ENCODE measurements at regions not wholly inside any gene's neighbourhood (a gene's known extent, or its start where the extent isn't known, plus 50 kb on each side); places are given as distances from the start of the nearest gene placed in this dataset.

- Histone ChIP-seq H3K36me3 (ENCODE audit: insufficient read depth) (no peaks in the 10 kb centered on the region; the same call in 1 of the 2 replicates), H3K4me2 (no peak overlapping the region), H2AFZ (no peak overlapping the region), H3K9me2 (ENCODE audit: insufficient read depth) (no peaks in the 10 kb centered on the region), H3K27ac (ENCODE audit: low read depth) (no peak overlapping the region), H3K27me3 (ENCODE audit: insufficient read depth) (no peaks in the 10 kb centered on the region), H3K4me1 (ENCODE audit: insufficient read depth) (no peaks in the 10 kb centered on the region), H4K20me1 (replicated peaks; ENCODE audit: insufficient read depth) (no peaks in the 10 kb centered on the region), H3K4me3 (no peak overlapping the region), H3F3A (replicated peaks; ENCODE audit: low read depth) (no peaks in the 10 kb centered on the region), H3K79me2 (replicated peaks; ENCODE audit: insufficient read depth) (no peaks in the 10 kb centered on the region)
- H3K27me3 Mint-ChIP-seq (ENCODE audit: insufficient read depth, low read depth, poor library complexity) = peaks cover 5% of the 10 kb centered on the region
- peaks cover 6% of the 10 kb centered on the region; the same call in 2 of the 3 replicates for H3K9me3 Mint-ChIP-seq
- TF ChIP-seq CTCF (conservative IDR thresholded peaks at IDR 0.05; ENCODE audit: low read depth in 2 of 2) (no peak), EZH2 (IDR thresholded peaks at IDR 0.05; ENCODE audit: low read depth, unreplicated experiment) (no peak), POLR2AphosphoS5 (IDR thresholded peaks at IDR 0.05; ENCODE audit: low read depth) (no peak)
- TF ChIP-seq, protein P1, sequence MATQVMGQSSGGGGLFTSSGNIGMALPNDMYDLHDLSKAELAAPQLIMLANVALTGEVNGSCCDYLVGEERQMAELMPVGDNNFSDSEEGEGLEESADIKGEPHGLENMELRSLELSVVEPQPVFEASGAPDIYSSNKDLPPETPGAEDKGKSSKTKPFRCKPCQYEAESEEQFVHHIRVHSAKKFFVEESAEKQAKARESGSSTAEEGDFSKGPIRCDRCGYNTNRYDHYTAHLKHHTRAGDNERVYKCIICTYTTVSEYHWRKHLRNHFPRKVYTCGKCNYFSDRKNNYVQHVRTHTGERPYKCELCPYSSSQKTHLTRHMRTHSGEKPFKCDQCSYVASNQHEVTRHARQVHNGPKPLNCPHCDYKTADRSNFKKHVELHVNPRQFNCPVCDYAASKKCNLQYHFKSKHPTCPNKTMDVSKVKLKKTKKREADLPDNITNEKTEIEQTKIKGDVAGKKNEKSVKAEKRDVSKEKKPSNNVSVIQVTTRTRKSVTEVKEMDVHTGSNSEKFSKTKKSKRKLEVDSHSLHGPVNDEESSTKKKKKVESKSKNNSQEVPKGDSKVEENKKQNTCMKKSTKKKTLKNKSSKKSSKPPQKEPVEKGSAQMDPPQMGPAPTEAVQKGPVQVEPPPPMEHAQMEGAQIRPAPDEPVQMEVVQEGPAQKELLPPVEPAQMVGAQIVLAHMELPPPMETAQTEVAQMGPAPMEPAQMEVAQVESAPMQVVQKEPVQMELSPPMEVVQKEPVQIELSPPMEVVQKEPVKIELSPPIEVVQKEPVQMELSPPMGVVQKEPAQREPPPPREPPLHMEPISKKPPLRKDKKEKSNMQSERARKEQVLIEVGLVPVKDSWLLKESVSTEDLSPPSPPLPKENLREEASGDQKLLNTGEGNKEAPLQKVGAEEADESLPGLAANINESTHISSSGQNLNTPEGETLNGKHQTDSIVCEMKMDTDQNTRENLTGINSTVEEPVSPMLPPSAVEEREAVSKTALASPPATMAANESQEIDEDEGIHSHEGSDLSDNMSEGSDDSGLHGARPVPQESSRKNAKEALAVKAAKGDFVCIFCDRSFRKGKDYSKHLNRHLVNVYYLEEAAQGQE (IDR thresholded peaks at IDR 0.05; ENCODE audit: unreplicated experiment) = peak; percentile 12
- H3K4me1 Mint-ChIP-seq = no peaks in the 10 kb centered on the region
- H3K27ac Mint-ChIP-seq = no peak overlapping the region; the same call in 1 of the 2 replicates
- no peak overlapping the region for H3K4me3 Mint-ChIP-seq
- DNase-seq (ENCODE audit: low spot score) (no peak), ATAC-seq (no peak)
- no peaks in the 10 kb centered on the region for H3K36me3 Mint-ChIP-seq (ENCODE audit: low read depth)
Measured at GRCh38 chr7:155865830-155866525, 53.7 kb upstream of the SHH start.

DNA sequence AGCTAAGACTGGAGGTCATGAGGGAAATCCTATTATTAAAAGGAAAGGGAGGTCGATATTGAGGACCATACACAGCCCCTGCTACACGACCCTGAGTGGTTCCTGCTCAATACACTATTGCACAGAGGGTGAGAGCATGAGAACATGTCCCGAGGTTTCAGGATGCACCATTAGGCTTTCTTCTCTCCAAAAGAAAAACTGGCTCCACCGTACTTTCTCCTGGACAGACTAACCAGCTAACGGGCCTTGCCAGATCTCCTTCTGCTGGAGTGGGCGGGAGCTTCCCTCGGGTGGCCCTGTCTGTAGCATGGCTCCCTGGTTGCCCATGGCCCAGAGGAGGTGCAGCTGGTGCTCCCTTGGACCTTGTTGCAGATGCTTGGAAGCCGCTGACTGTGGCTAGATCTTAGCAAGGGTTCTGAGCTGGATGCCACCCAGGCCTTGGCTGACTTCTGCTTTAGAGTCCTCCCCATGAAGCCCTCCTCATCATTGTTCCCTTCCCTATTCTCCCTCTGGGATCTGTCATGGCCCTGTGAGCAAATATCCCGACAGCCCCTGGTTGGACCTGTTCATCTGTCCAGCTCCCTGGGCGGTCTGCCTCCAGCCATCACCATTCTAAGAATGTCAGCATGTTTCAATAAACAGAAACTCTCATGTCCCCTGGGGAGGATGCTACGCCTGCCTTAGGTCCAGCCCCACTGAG is 52.9 kb upstream of the SHH start:
- Mint-ChIP-seq H3K9me3 (peaks cover 6% of the 10 kb centered on the region; the same call in 2 of the 3 replicates), H3K4me3 (no peak overlapping the region), H3K36me3 (ENCODE audit: low read depth) (no peaks in the 10 kb centered on the region), H3K27ac (no peak overlapping the region), H3K27me3 (ENCODE audit: insufficient read depth, low read depth, poor library complexity) (peaks cover 5% of the 10 kb centered on the region), H3K4me1 (no peaks in the 10 kb centered on the region)
- DNase-seq (ENCODE audit: low spot score) (no peak), ATAC-seq (no peak)
- Histone ChIP-seq H3K36me3 (ENCODE audit: insufficient read depth) (no peaks in the 10 kb centered on the region; the same call in 1 of the 2 replicates), H3K27me3 (ENCODE audit: insufficient read depth) (no peaks in the 10 kb centered on the region), H3F3A (replicated peaks; ENCODE audit: low read depth) (no peaks in the 10 kb centered on the region), H3K4me3 (no peak overlapping the region), H3K4me2 (no peak overlapping the region), H3K79me2 (replicated peaks; ENCODE audit: insufficient read depth) (no peaks in the 10 kb centered on the region), H4K20me1 (replicated peaks; ENCODE audit: insufficient read depth) (no peaks in the 10 kb centered on the region), H2AFZ (no peak overlapping the region), H3K4me1 (ENCODE audit: insufficient read depth) (no peaks in the 10 kb centered on the region), H3K27ac (ENCODE audit: low read depth) (no peak overlapping the region), H3K9me2 (ENCODE audit: insufficient read depth) (no peaks in the 10 kb centered on the region)
- TF ChIP-seq STAT1 (IDR thresholded peaks at IDR 0.05; ENCODE audit: unreplicated experiment) = no peak
- TF ChIP-seq, protein P2, sequence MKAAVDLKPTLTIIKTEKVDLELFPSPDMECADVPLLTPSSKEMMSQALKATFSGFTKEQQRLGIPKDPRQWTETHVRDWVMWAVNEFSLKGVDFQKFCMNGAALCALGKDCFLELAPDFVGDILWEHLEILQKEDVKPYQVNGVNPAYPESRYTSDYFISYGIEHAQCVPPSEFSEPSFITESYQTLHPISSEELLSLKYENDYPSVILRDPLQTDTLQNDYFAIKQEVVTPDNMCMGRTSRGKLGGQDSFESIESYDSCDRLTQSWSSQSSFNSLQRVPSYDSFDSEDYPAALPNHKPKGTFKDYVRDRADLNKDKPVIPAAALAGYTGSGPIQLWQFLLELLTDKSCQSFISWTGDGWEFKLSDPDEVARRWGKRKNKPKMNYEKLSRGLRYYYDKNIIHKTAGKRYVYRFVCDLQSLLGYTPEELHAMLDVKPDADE (IDR thresholded peaks at IDR 0.05) = no peak
- no peak for TF ChIP-seq EZH2phosphoT487 (IDR thresholded peaks at IDR 0.05; ENCODE audit: unreplicated experiment)
- no peak for TF ChIP-seq EZH2 (IDR thresholded peaks at IDR 0.05; ENCODE audit: low read depth, unreplicated experiment)
- no peak for TF ChIP-seq ZNF114 (CRISPR knock-in tag; IDR thresholded peaks at IDR 0.05)
- TF ChIP-seq ZNF331 (CRISPR knock-in tag; IDR thresholded peaks at IDR 0.05; ENCODE audit: low read depth) = no peak
- TF ChIP-seq CTCF (conservative IDR thresholded peaks at IDR 0.05; ENCODE audit: low read depth in 2 of 2) = no peak
- TF ChIP-seq CREB1 (CRISPR knock-in tag; IDR thresholded peaks at IDR 0.05; ENCODE audit: low read depth) = no peak

Data from GM23338 (cell line).